HCT116 (cell line): ENCODE measurements at regions not wholly inside any gene's neighbourhood (a gene's known extent, or its start where the extent isn't known, plus 50 kb on each side); places are given as distances from the start of the nearest gene placed in this dataset.

Source experiments
- EZH2 ChIP-seq: fragments of 200-600 bp; sonication (generic); IDR thresholded peaks from 2 replicates; pipeline ENCODE4 v1.6.1; 2017; ENCODE audit warnings: antibody characterized with exemption, mixed run types
- POLR2A ChIP-seq: IDR thresholded peaks from 2 replicates; pipeline ENCODE4 v1.7.0; 2011; ENCODE audit warnings: borderline replicate concordance; ENCODE audit not compliant: insufficient read depth, insufficient read length; ENCODE audit errors: extremely low read depth
- SIN3A ChIP-seq: IDR thresholded peaks from 2 replicates; pipeline ENCODE4 v1.6.1; 2012; ENCODE audit warnings: low read depth
- SP1 ChIP-seq: IDR thresholded peaks from 2 replicates; pipeline ENCODE4 v1.6.1; 2012; ENCODE audit warnings: low read depth
- YY1 ChIP-seq: IDR thresholded peaks from 2 replicates; pipeline ENCODE4 v1.6.1; 2011; ENCODE audit warnings: low read length, low read depth, moderate library complexity, mild to moderate bottlenecking; ENCODE audit not compliant: insufficient replicate concordance; ENCODE audit errors: extremely low read depth
- ZFX ChIP-seq: fragments of 450-650 bp; IDR thresholded peaks from 2 replicates; pipeline ENCODE4 v1.6.1; 2017
- ZNF274 ChIP-seq: fragments of 200-500 bp; sonication (Bioruptor generic); IDR thresholded peaks from 2 replicates; pipeline ENCODE4 v1.6.1; 2014; ENCODE audit warnings: mild to moderate bottlenecking, low read depth, low read length, inconsistent platforms
- TF ChIP-seq, protein P1 (sequence below): IDR thresholded peaks from 2 replicates; pipeline ENCODE4 v1.6.1; 2012
- TF ChIP-seq, protein P2 (sequence below): IDR thresholded peaks from 2 replicates; pipeline ENCODE4 v1.6.1; 2012; ENCODE audit warnings: low read depth
- TF ChIP-seq, protein P3 (sequence below), 3 experiments: fragments of 200-600 bp in 1 of 3; sonication (generic) in 1 of 3; IDR thresholded peaks in 2 of 3; conservative IDR thresholded peaks in 1 of 3; 2 replicates each; pipeline ENCODE4 v1.5.1; 2012 to 2017; ENCODE audit warnings: low read depth in 2 of 3, low read length in 2 of 3, antibody characterized with exemption in 1 of 3, borderline replicate concordance in 1 of 3, control low read depth in 1 of 3, mild to moderate bottlenecking in 1 of 3, mixed read lengths in 1 of 3, mixed run types in 1 of 3, moderate library complexity in 1 of 3; ENCODE audit not compliant: insufficient read depth in 1 of 3
- TF ChIP-seq, protein P4 (sequence below): IDR thresholded peaks from 2 replicates; pipeline ENCODE4 v1.6.1; 2012

DNA sequence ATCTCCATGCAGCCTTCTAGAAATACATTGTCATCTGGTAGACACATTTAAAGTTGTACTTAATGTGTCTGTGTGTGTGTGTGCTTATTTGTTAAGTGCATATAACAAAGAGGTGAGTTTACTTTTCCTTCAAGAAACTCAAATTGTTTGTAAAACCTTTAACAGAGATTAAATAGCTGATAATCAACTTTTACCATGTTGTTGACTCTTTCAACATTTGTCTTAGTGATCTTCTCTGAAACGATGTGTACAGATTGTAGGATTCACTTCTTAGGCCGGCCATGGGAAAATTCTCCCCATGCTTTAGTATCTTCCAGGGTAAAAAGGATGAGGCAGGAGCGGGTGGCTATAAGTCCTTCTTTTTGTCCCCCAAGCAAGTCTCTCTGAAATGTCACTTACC, 292.9 kb upstream of the MAF start:
- TF ChIP-seq ZFX (no peak), SP1 (no peak), POLR2A (no peak), ZNF274 (no peak), SIN3A (no peak), YY1 (no peak), EZH2 (no peak)
- TF ChIP-seq, protein P1, sequence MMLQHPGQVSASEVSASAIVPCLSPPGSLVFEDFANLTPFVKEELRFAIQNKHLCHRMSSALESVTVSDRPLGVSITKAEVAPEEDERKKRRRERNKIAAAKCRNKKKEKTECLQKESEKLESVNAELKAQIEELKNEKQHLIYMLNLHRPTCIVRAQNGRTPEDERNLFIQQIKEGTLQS, result no peak
- TF ChIP-seq, protein P2, sequence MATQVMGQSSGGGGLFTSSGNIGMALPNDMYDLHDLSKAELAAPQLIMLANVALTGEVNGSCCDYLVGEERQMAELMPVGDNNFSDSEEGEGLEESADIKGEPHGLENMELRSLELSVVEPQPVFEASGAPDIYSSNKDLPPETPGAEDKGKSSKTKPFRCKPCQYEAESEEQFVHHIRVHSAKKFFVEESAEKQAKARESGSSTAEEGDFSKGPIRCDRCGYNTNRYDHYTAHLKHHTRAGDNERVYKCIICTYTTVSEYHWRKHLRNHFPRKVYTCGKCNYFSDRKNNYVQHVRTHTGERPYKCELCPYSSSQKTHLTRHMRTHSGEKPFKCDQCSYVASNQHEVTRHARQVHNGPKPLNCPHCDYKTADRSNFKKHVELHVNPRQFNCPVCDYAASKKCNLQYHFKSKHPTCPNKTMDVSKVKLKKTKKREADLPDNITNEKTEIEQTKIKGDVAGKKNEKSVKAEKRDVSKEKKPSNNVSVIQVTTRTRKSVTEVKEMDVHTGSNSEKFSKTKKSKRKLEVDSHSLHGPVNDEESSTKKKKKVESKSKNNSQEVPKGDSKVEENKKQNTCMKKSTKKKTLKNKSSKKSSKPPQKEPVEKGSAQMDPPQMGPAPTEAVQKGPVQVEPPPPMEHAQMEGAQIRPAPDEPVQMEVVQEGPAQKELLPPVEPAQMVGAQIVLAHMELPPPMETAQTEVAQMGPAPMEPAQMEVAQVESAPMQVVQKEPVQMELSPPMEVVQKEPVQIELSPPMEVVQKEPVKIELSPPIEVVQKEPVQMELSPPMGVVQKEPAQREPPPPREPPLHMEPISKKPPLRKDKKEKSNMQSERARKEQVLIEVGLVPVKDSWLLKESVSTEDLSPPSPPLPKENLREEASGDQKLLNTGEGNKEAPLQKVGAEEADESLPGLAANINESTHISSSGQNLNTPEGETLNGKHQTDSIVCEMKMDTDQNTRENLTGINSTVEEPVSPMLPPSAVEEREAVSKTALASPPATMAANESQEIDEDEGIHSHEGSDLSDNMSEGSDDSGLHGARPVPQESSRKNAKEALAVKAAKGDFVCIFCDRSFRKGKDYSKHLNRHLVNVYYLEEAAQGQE, result no peak
- TF ChIP-seq, protein P3, sequence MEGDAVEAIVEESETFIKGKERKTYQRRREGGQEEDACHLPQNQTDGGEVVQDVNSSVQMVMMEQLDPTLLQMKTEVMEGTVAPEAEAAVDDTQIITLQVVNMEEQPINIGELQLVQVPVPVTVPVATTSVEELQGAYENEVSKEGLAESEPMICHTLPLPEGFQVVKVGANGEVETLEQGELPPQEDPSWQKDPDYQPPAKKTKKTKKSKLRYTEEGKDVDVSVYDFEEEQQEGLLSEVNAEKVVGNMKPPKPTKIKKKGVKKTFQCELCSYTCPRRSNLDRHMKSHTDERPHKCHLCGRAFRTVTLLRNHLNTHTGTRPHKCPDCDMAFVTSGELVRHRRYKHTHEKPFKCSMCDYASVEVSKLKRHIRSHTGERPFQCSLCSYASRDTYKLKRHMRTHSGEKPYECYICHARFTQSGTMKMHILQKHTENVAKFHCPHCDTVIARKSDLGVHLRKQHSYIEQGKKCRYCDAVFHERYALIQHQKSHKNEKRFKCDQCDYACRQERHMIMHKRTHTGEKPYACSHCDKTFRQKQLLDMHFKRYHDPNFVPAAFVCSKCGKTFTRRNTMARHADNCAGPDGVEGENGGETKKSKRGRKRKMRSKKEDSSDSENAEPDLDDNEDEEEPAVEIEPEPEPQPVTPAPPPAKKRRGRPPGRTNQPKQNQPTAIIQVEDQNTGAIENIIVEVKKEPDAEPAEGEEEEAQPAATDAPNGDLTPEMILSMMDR (IDR thresholded peaks at IDR 0.05 in 2 of 3, conservative IDR thresholded peaks at IDR 0.05 in 1 of 3; ENCODE audit: borderline replicate concordance in 1 of 3, insufficient read depth in 1 of 3, low read depth in 2 of 3, low read length in 2 of 3), result no peak
- TF ChIP-seq, protein P4, sequence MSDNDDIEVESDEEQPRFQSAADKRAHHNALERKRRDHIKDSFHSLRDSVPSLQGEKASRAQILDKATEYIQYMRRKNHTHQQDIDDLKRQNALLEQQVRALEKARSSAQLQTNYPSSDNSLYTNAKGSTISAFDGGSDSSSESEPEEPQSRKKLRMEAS, result no peak
